ENCODE measurements at regions not wholly inside any gene's neighbourhood (a gene's known extent, or its start where the extent isn't known, plus 50 kb on each side); places are given as distances from the start of the nearest gene placed in this dataset.

GRCh38 chr15:61420546-61420945 lies 191.4 kb upstream of the RORA start:
- TF ChIP-seq POLR2A (IDR thresholded peaks at IDR 0.05) (no peak), CTCF (IDR thresholded peaks at IDR 0.05) (no peak)

All from uterus (tissue), 2 donors.